HG03521 (cell line): ENCODE measurements at regions not wholly inside any gene's neighbourhood (a gene's known extent, or its start where the extent isn't known, plus 50 kb on each side); places are given as distances from the start of the nearest gene placed in this dataset.

Source experiments
- ATAC-seq: cut with Tn5 transposase; IDR thresholded peaks from one replicate; pipeline ENCODE4 v1.9.1; 2021; ENCODE audit warnings: mild to moderate bottlenecking, moderate library complexity; ENCODE audit not compliant: unreplicated experiment

DNA sequence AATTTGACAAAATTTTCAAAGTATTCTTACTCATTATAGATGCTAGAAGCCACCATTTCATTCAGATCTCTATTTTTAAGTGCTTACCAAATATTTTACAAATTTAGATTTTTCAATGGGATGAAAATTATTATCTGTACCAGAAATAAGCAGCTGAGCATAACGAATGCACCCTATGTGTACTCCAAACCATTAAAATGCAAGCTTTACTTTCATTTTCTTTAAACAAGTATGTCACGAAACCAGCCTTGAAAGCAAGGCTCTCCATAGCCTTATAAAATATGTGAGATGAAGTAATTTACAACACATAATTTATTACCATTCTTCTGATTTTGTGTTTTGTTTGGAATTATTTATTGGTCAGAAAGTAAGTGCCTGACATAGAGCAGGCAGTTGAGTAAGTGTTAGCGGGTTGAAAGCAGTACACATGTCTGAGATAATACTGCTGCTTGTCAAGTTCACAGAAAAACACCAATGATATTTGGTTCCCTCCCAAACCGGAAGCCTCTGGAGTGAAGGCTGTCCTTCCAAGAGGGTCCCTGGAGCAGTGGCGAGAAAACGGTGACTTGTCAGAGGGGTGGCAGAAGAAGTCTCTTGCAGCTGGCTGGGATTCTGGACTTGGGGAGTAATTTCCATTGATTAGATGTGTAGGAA lies 322.7 kb upstream of the PFKP start:
- no peak for ATAC-seq

DNA sequence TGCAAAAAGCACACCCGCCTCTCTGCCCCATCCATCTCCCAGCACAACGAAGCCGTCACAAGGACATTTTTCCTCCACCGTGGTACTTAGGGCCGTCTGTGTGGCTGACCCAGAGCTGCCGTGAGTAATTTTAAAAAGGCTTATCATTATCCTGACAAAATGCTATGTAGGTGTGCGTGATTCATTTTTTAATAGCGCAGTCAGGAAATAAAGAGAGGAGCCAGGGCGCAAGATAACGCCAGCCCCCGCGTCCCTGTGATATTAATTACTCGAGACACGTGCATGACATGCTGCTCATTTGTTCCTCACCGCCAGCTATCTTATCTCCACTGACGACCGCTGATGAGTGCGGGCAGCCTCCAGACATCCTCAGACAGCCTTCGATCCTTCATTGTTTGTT lies 332.7 kb upstream of the PFKP start:
- ATAC-seq, result no peak

DNA sequence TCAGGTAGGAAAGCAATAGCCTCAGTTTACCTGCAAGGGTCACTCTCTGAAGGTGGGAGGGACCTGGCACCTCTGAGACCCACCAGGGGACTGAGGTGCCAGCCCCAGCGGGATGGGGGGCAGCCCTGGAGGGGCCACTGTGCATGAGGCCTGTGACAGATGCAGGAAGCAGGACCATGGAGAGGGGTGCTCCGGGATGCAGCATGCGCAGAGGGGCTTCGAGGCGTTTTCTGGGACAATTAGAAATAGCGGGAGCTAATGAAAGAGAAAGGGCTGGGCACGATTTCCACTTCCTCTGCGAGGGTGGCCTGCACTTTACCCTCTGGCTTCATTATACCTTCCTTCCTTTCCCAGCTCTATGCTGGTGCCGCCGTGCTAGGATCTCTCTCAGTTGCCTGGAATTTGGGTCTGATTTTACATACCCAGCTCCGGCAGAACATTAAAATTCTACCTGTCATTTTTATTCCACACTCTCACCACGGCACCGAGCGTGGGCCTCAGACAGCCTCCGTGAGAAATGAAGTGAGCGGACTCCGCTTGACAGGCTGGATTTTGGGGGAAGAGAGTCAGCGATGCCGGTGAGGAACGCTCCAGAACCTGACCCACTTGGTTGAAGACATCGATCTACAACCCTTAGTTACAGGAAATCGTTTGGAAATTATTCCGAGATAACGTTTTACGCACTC lies 333.9 kb upstream of the PFKP start:
- no peak for ATAC-seq

DNA sequence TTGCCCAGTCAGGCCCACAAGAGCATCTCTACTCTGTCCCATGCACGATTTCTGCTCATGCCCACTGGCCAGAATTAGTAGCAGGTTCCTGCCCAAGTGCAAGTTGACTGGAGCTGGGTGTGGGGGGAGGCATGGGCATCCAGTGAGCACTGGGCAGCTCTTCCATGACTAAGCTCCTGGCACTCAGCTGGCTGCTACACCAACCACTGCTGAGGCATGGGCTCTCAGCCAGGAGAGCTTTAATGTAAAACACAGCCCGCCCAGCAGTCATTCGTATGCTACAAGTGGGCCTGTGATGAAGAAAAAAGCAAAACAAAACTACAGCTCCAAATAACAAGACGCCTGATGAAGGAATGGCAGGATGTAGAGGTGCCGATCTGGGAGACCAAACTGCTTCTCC lies 335.4 kb upstream of the PFKP start:
- no peak for ATAC-seq

DNA sequence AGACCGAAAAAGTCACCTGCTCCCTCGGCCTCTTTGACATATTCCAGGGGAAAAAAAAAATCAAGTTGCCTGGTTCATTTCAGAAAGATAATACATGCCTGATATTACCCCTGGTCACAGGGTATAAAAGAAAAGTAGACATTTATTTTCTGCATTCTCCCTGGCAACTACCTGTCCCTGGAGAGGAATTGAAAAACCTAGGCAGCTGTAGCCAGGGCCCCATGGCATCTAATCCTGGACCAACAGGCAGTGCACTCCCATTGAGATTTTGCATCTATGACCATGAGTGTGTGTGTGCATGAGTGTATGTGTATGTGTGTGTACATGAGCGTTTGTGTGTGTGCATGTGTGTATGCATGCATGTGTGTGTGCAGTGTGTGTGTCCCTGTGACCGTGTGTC lies 338.2 kb upstream of the PFKP start:
- ATAC-seq, result no peak

DNA sequence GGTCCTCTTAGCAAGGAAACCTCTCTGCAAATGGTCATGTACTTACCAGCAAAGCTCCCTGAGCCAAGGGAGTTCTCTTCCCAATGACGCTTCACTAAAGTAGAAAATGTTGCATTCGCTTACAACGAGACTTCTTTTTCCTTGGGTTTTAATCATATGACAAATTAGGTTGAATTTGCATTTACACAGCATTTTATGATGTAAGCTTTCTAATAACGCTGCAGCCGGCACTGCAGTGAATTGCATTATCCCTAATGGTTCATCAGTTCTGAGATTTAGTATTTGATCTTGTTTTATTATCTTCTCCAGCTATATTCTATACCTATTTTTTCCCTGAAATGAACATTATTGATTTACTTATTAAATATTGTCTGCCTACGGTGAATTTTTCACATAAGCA lies 339.3 kb upstream of the PFKP start:
- ATAC-seq, result no peak

DNA sequence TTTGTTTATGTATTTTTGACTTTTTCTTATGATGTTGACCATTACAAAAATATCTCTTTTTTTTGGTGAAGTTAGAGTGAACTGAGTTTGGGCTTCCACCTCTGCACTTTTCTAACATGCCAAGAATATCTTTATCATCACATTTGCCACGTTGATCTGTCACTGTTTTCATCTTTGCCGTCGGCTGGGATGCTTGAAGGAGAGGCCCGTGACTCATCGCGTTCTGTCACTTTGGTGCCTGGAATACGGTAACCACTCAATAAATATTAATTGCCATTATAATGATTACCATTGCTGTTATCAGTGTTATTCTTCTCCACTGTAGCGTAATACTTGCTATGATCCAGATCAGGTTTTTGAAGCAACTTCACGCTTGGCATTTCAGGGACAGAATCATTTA lies 350.8 kb upstream of the PFKP start:
- no peak for ATAC-seq

DNA sequence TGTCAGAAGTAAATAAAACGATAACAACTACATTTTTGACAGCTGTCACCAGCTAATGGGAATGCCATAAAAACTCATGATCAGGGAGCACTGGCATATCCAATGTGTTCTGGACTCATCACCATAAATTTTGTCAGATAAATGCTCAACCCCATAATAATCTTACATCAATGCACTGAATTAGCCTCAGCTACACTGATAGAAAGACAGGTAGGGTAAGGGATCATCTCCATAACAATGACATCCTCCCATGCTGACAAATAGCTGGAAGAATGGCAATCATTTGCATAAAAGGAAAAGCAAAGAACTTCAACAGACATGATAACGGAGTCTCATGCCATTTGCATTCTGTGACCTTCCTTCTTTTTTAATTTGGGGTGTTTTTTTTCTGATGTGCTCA lies 352.8 kb upstream of the PFKP start:
- no peak for ATAC-seq

DNA sequence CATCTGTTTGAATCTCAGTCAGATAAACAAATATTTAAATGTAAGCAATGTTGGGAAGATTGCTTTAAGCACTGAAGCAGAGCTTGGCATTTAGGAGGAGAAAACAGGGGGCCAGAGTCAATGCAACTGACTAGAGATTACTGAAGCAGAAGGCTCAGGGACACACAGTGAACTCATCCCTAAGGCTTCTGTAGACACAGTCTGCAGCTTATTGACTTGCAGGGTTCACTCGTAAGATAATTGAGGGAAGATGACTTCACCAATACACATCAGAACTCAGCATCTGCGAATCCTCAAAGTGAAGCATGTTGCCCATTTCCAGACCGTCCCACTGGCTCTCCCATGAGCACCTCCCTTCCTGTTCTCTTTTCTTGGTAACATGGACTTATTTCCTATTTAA lies 363.4 kb upstream of the PFKP start:
- no peak for ATAC-seq

DNA sequence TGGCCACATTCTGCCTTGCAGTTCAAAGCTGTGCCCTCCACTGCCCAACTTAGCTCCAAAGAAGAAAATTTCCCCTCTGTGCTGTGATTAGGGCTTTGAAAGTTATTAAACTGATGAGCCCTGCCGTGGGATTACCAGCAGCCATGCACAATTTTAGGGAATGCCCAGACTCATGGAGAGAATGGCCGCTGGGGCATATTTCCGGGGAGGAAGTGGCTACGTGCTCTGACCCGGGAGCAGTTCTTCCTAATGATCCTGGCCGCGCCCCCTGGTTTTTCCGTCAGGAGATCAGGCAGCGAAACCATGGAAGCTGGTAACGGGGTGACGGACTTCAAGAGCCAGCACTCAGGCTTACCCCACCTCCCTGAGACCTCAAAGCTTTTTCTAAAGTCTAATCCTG lies 365.5 kb upstream of the PFKP start:
- no peak for ATAC-seq

DNA sequence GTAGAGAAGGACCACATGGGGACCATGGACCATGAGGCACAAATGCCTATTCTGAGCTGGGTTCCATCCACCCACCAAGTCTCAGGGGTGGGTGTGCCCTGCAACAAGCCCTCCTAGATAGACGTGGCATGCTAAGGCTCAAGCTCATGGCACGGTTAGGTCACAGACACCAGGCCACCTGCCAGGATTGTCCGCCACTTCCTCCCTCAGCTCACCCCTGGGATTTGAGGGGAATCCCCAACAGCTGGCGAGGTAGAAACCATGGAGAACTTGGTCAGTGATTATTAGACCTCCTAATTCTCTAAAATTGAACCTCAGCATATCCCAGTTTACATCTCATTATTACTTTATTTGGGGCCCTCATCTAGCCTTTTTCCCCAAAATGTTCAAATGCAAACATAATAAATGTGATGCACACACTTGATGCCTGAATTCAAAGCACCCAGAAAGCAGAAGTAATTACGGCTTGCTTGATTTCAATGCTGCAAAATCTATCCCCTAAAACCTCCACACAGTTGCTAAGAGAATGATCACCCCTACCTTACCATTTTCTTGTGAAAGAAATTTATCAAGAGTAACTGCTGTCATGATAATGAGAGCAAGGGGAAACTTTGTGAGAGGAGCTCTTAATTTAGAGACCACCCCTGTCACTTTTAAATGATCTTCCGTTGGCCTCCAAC lies 366.6 kb upstream of the PFKP start:
- ATAC-seq, result peak; percentile 62

DNA sequence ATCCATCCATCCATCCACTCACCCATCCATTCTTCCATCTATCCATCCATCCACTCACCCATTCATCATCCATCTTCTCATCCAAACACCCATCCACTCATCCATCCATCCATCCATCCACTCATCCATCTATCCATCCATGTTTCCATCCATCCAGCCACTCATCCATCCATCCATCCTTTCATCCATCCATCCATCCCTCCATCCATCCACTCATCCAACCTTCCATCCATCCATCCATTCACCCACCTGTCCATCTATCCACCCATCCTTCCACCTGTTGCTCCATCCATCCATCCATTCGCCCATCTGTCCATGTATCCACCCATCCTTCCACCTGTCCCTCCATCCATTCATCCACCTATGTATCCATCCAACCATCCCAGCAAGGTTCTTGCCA lies 378.4 kb upstream of the PFKP start:
- ATAC-seq, result no peak

DNA sequence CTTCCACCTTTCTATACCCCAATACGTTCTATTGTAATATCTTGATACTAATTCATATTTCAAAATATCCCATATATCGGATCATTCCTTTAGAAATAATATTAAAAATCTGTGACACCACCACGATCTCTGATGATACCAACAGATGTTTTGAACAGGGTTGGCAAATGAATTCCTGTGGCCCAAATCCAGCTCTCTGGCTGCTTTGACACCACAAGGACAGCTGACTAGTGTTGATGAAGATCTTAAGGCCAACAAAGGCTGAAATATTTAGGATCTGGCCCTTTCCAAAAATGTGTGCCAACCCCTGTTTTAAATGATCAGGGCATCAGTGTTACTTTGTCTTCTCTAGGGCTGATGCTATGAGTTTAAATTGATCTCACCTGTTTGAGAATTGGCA lies 380.7 kb upstream of the PFKP start:
- ATAC-seq, result no peak

DNA sequence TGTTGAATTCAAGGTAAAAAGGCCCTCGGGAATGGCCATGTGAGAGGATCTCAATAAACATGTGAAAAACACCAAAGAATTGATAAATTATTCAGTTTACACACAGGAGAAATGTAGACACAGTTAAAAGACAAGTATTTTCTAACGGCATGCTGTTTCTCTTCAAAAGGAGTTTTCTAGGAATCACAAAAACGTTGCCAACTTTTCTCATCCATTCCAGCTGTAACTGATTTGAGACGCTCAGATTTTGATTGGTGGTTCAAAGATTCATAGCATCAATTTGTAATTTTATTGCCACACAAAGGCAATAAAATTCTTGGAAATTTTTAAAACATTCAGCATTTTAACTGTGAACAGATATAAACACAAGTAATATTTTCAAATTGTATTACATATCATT lies 384.9 kb upstream of the PFKP start:
- no peak for ATAC-seq

DNA sequence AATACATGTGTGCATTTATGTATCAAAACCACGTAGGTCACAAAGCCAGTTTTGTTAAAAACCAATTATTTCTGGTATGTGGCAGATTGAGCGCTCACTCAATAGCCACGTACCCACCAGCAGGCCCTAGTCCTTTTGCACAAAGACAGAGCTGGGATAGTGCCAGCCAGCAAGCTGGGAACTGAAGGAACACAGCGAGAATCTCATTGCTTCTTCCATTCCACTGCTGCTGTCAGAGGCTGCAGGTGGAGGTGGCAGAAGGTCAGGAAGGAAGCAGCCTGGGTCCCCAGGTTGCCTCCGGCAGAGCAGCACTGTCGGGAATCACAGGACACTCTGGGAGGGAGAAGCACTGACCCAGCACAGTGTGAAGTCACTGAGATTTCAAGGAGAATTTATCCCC lies 385.5 kb upstream of the PFKP start:
- no peak for ATAC-seq

DNA sequence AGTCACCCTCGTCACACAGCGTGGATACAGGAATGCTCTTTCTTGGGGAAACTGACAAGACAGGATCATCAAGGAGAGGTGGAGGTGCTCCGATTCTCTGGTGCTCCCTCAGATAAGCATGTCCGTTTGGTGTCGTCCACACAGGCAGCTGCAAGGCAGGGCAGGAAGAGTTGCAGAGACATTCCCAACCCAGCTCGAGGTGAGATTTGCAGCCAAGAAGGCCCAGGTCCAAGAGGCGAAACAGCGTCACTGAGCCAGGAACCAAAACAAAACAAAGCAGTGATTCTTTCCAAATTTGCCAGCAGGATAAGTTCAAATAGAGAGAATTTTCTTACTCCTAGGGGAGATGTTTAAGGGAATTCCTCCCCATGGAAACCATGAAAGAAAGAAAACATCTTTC lies 386.5 kb upstream of the PFKP start:
- no peak for ATAC-seq

DNA sequence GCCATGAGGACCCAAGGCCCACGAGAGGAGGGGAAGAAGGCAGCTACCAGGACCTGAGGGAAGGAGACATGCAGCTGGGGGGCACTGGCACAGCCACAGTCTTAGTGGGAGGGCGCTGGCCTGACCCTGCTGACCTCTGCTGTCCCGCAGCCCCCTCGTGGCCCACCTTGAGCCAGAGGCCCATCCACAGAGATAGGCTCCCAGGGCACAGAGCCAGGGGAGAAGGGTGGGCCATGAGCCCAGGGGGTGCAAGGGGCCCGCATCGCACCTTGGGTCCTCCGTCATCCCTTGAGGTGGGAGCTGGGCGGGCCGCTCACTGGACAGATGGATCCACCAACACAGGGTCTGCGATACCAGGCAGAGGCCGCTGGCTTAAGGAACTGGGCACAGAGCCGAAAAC lies 387.7 kb upstream of the PFKP start:
- no peak for ATAC-seq

DNA sequence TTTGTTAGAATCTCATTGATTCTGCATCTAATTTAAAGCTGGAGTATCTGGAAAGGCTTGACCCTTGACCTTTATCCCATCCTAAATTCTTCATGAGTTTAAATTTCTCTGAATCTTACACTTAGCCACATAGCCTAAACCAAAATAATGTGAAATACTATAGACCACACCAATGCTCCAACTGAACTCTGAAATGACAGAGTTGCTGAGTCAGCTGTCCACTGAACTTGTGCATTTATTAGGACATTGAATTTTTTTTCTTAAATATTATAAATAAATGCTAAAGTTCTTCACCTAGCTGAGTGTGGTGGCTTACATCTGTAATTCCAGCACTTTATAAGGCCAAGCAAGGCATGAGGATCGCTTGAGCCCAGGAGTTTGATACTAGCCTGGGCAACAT lies 390.9 kb upstream of the PFKP start:
- ATAC-seq, result no peak

DNA sequence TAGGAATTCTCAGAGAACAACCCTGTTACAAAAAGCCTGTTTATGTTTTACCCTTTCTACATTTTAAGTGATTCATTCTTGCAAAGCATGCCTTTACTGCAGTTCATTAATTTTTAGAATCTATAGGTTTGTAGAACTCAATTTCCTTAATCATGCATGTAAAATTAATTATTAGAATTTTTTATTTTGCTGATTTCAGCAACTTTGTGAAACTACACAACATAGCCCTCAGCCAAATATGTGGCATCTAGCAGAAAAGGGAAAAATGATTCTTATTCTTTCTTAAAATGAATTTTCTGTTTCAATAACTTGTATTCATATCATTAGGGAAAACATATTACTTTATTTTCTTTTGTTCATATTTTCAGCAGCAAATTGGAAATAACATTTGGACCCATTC lies 392.9 kb upstream of the PFKP start:
- ATAC-seq, result no peak

DNA sequence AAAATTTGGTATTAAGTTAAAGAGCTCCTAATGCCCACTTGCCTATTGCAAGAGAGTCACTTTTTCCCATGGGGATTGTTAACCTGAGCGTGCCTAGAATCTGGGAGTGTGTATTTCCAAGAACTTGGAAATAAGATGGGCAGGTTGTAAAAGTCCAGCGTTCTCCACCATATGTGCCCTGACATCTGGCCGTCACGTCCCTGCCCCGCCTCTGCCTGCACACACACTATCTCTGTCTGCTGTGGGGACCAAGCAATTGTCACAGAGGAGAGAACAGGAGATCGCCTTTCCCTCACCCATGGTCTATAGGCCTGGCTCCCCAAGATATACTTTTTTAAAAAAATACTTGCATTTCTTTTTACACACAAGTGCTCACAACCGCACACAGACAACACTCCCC lies 396.5 kb upstream of the PFKP start:
- ATAC-seq, result no peak

DNA sequence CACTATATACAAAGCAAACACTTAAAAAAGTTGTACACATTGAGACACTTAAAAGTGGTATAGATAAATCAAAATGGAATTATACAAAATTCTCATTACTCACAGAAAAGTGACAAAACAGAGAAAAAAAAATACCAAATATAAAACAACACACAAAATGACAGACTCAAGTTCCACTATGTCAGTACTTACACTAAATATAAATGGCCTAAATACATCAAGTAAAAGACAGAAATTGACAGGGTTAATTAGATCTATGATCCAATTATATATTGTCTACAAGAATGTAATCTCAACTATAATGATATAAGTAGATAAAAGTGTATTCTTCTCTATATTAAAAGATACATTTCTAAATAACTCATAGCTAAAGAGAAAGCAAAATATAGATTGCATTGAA lies 401.6 kb upstream of the PFKP start:
- no peak for ATAC-seq

DNA sequence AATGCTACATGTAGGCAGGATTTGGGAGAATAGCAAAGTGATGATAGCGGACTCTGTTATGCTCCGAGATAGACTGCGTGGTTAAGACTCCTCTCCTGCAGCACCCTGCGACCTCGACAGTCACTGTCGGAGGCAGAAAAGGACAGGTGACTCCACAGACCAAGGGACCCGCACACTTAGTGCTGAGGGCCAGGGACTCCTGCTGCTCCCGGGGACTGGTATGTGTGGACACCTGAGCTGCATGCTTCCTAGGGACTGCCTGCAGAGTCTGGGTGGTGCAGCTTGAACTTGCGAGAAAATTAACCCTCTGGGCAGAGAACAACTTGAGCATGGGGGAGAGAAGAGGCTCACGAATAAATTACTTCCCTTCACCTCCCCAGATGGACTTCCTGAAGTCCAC lies 407.1 kb upstream of the PFKP start:
- ATAC-seq, result no peak
